Astrocyte of the cerebellum (primary cell): ENCODE measurements at regions not wholly inside any gene's neighbourhood (a gene's known extent, or its start where the extent isn't known, plus 50 kb on each side); places are given as distances from the start of the nearest gene placed in this dataset.
A peak's percentile ranks its signal among the peaks of the same experiment; 100 is the strongest.

Source experiments
- DNase-seq: peaks from one replicate; pipeline ENCODE4 v3.0.0-alpha.2; 2011; ENCODE audit warnings: low read depth
- H3K4me3 ChIP-seq: 2 replicates; pipeline ENCODE4 v1.5.1; 2011; ENCODE audit warnings: mild to moderate bottlenecking, low read depth, low read length, moderate library complexity
- CTCF ChIP-seq: IDR thresholded peaks from 2 replicates; pipeline ENCODE4 v1.5.1; 2012; ENCODE audit warnings: low read length, low read depth, moderate library complexity, mild to moderate bottlenecking; ENCODE audit errors: missing control alignments
- in situ Hi-C: cut with HindIII; loops from 2 replicates; pipeline ENCODE4 v1.10.0; 2017; ENCODE audit warnings: low sequenced_read_pairs

- in situ Hi-C loops, result no loop called here
- no peak for DNase-seq
- no peak overlapping the region for H3K4me3 ChIP-seq
- TF ChIP-seq CTCF, result no peak
Measured at GRCh38 chr6:67184405-67184804, 1450.7 kb upstream of the ADGRB3 start.

- in situ Hi-C loops, result no loop called here
- no peak for TF ChIP-seq CTCF
- DNase-seq, result no peak
- H3K4me3 ChIP-seq, result no peak overlapping the region
Measured at GRCh38 chr6:67175101-67175500, 1460.0 kb upstream of the ADGRB3 start.

- TF ChIP-seq CTCF, result no peak
- no peak overlapping the region for H3K4me3 ChIP-seq
- in situ Hi-C loops, result no loop called here
- no peak for DNase-seq
Measured at GRCh38 chr6:67165606-67166005, 1458.6 kb upstream of the EYS start.

- in situ Hi-C loops, result no loop called here
- H3K4me3 ChIP-seq, result no peak overlapping the region
- TF ChIP-seq CTCF, result no peak
- DNase-seq, result no peak
Measured at GRCh38 chr6:67160820-67161219, 1453.8 kb upstream of the EYS start.

GRCh38 chr6:67141005-67141404 lies 1434.0 kb upstream of the EYS start:
- DNase-seq, result no peak
- in situ Hi-C loops, result no loop called here
- TF ChIP-seq CTCF, result no peak
- H3K4me3 ChIP-seq, result no peak overlapping the region

GRCh38 chr6:67133973-67134372 lies 1426.9 kb upstream of the EYS start:
- DNase-seq, result no peak
- no peak overlapping the region for H3K4me3 ChIP-seq
- in situ Hi-C loops, result no loop called here
- TF ChIP-seq CTCF, result no peak

GRCh38 chr6:67131827-67132226 lies 1424.8 kb upstream of the EYS start:
- in situ Hi-C loops, result no loop called here
- no peak overlapping the region for H3K4me3 ChIP-seq
- peak; percentile 53 for DNase-seq
- no peak for TF ChIP-seq CTCF
